ENCODE measurements at regions not wholly inside any gene's neighbourhood (a gene's known extent, or its start where the extent isn't known, plus 50 kb on each side); places are given as distances from the start of the nearest gene placed in this dataset.

- Histone ChIP-seq H3K9ac (ENCODE audit: control insufficient read depth, extremely low read depth, insufficient read depth, low read length) (no peak overlapping the region), H3K9me1 (ENCODE audit: control insufficient read depth, extremely low read depth, insufficient read depth, low read length) (no peaks in the 10 kb centered on the region), H4K20me1 (ENCODE audit: control insufficient read depth, extremely low read depth, insufficient read depth, low read length) (no peaks in the 10 kb centered on the region), H3K36me3 (ENCODE audit: control insufficient read depth in 2 of 2, extremely low read depth in 1 of 2, insufficient read depth in 2 of 2, low read length in 2 of 2) (no peaks in the 10 kb centered on the region), H3K27ac (ENCODE audit: control insufficient read depth, insufficient read depth, low read length) (no peak overlapping the region), H2AFZ (ENCODE audit: control insufficient read depth, low read length) (no peak overlapping the region), H3K79me2 (ENCODE audit: control insufficient read depth, insufficient read depth, low read length) (no peaks in the 10 kb centered on the region), H3K9me3 (ENCODE audit: control insufficient read depth, low read depth, low read length) (no peaks in the 10 kb centered on the region), H3K4me3 (ENCODE audit: control insufficient read depth in 2 of 3, extremely low read depth in 1 of 3, insufficient read depth in 2 of 3, low read depth in 1 of 3, low read length in 3 of 3) (no peak overlapping the region), H3K27me3 (ENCODE audit: control insufficient read depth, extremely low read depth, insufficient read depth, low read length) (no peaks in the 10 kb centered on the region), H3K4me1 (ENCODE audit: control insufficient read depth, extremely low read depth, insufficient read depth, low read length) (no peaks in the 10 kb centered on the region), H3K4me2 (ENCODE audit: control insufficient read depth, extremely low read depth, insufficient read depth, low read depth, low read length) (no peak overlapping the region)
- FAIRE-seq = no peak
- dilution Hi-C loops (cut with MboI; ENCODE audit: extremely low pct_ligation_motif_present, low sequenced_read_pairs) = no loop called here
- no peak for TF ChIP-seq CTCF (optimal IDR thresholded peaks at IDR 0.05 in 1 of 3, IDR thresholded peaks at IDR 0.05 in 1 of 3, conservative IDR thresholded peaks at IDR 0.05 in 1 of 3; ENCODE audit: extremely low read depth in 1 of 3, insufficient read depth in 2 of 3, low read length in 3 of 3)
- TF ChIP-seq EZH2 (IDR thresholded peaks at IDR 0.05; ENCODE audit: low read length) = no peak
- no peak for DNase-seq (ENCODE audit: low read depth, low spot score)
Measured at GRCh38 chr9:111144741-111145140, 106.5 kb upstream of the LPAR1 start.

- no peak overlapping the region for H2AFZ ChIP-seq (ENCODE audit: control insufficient read depth, low read length)
- no peak overlapping the region for H3K4me3 ChIP-seq (ENCODE audit: control insufficient read depth in 2 of 3, extremely low read depth in 1 of 3, insufficient read depth in 2 of 3, low read depth in 1 of 3, low read length in 3 of 3)
- FAIRE-seq (no peak), DNase-seq (ENCODE audit: low read depth, low spot score) (no peak)
- dilution Hi-C loops (cut with MboI; ENCODE audit: extremely low pct_ligation_motif_present, low sequenced_read_pairs) = no loop called here
- no peak overlapping the region for H3K9ac ChIP-seq (ENCODE audit: control insufficient read depth, extremely low read depth, insufficient read depth, low read length)
- no peaks in the 10 kb centered on the region for H3K9me1 ChIP-seq (ENCODE audit: control insufficient read depth, extremely low read depth, insufficient read depth, low read length)
- no peak overlapping the region for H3K27ac ChIP-seq (ENCODE audit: control insufficient read depth, insufficient read depth, low read length)
- no peaks in the 10 kb centered on the region for H3K79me2 ChIP-seq (ENCODE audit: control insufficient read depth, insufficient read depth, low read length)
- H3K9me3 ChIP-seq (ENCODE audit: control insufficient read depth, low read depth, low read length) = peaks cover 2% of the 10 kb centered on the region
- H3K4me2 ChIP-seq (ENCODE audit: control insufficient read depth, extremely low read depth, insufficient read depth, low read depth, low read length) = no peak overlapping the region
- H3K36me3 ChIP-seq (ENCODE audit: control insufficient read depth in 2 of 2, extremely low read depth in 1 of 2, insufficient read depth in 2 of 2, low read length in 2 of 2) = no peaks in the 10 kb centered on the region
- no peaks in the 10 kb centered on the region for H4K20me1 ChIP-seq (ENCODE audit: control insufficient read depth, extremely low read depth, insufficient read depth, low read length)
- no peak for TF ChIP-seq EZH2 (IDR thresholded peaks at IDR 0.05; ENCODE audit: low read length)
- no peak for TF ChIP-seq CTCF (optimal IDR thresholded peaks at IDR 0.05 in 1 of 3, IDR thresholded peaks at IDR 0.05 in 1 of 3, conservative IDR thresholded peaks at IDR 0.05 in 1 of 3; ENCODE audit: extremely low read depth in 1 of 3, insufficient read depth in 2 of 3, low read length in 3 of 3)
- no peaks in the 10 kb centered on the region for H3K27me3 ChIP-seq (ENCODE audit: control insufficient read depth, extremely low read depth, insufficient read depth, low read length)
- H3K4me1 ChIP-seq (ENCODE audit: control insufficient read depth, extremely low read depth, insufficient read depth, low read length) = no peaks in the 10 kb centered on the region
Measured at GRCh38 chr9:111136180-111136579, 97.9 kb upstream of the LPAR1 start.

All from keratinocyte (primary cell).